HK-2 (cell line): ENCODE measurements at regions not wholly inside any gene's neighbourhood (a gene's known extent, or its start where the extent isn't known, plus 50 kb on each side); places are given as distances from the start of the nearest gene placed in this dataset.

Experiments used
- DNase-seq: peaks from one replicate; pipeline ENCODE4 v3.0.0-alpha.2; 2018; ENCODE audit not compliant: unreplicated experiment

DNA sequence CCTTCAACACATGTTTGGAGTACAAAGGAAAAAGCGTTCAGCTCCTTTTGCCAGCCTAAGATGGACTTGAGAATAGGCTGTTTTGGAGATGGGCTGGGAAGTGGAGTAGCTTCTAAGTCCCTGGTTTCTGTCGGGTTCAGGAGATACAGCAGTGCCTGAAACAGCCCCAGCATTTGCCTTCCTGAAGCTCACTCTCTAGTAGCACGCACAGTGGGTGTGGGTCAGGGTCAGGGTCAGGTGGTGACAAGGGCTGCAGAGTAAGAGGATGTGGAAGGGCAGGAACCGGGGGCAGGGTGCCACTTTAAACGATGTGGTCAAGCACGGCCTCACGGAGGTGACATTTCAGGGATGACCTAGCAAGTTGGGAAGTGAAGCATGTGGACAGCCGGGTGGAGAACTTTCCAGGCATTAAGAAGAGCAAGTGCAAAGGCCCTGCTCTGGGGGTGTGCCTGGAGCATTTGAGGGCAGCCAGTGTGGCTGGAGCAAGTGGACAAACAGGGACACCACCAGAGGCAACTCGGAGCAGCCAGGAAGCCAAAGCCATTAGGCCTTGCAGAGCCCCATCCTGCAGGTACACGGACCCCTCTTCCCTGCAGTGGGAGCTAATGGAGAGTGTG, 382.2 kb upstream of the ZMIZ1 start:
- no peak for DNase-seq

DNA sequence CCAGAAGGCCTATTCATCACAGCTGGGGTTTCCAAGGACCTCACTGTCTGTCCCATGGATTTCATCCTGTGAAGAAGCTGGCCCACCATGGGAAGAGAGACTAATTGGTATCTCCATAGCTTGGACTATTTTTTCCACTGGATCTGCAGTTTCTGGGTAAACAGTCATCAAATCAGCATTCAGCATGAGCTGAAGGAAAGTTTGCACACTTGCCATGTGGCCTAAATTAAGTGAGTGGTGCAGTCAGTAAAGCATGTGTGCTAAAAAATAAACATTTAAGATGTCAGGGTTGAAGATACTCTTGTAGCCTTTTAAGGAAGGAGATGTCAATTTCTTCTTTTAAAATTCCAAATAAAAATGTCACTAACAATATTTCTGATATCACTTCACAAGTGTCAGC, 381.1 kb upstream of the ZMIZ1 start:
- no peak for DNase-seq

DNA sequence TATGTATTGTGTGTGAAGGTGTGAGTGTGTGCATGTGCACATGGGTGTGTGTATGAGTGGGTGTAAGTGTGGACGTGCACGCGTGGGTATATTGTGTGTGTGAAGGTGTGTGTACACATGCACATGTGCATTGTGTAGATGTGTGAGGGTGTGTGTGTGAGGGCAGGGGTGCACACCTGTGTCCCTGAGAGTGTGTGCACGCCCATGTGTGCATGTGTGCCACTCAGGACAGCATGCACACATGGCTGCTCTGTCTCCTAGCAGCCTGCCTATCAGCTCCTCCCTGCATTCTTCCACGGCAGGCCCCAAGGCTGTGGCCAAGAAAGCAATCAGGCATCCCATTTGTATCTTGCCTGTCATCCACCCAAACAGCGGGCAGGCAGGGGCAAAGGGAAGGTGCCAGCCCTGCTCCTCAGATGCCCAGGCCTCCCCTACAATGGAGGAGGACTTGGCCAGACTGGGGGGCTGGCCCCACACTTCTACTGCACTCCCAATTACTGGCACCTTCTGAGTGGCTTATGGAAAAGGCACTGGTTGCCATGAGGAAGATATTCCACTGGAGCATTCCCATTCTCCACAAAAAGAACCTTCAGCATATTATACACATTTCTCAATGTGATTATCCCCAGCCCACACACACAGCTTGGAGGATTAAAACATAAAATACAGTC, 380.4 kb upstream of the ZMIZ1 start:
- DNase-seq: no peak

GRCh38 chr10:78688901-78689583, 379.7 kb upstream of the ZMIZ1 start:
- no peak for DNase-seq

DNA sequence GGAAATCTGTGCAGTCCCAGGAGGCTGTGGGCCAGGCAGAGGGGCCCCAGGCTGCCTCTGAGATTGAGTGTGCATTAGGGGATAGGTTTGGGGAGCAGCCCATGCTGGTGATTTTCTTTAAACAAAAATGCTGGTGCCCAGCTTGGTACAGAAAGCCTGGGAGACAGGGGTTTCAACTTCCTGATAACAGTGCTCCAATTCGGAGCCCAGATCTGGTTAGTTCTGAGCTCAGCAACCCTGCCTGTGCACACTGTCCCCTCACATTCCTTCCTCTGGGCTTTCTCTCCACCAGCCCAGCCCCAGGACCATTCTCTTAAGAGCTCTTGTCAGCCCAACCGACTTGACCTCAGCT, 379.2 kb upstream of the ZMIZ1 start:
- no peak for DNase-seq

DNA sequence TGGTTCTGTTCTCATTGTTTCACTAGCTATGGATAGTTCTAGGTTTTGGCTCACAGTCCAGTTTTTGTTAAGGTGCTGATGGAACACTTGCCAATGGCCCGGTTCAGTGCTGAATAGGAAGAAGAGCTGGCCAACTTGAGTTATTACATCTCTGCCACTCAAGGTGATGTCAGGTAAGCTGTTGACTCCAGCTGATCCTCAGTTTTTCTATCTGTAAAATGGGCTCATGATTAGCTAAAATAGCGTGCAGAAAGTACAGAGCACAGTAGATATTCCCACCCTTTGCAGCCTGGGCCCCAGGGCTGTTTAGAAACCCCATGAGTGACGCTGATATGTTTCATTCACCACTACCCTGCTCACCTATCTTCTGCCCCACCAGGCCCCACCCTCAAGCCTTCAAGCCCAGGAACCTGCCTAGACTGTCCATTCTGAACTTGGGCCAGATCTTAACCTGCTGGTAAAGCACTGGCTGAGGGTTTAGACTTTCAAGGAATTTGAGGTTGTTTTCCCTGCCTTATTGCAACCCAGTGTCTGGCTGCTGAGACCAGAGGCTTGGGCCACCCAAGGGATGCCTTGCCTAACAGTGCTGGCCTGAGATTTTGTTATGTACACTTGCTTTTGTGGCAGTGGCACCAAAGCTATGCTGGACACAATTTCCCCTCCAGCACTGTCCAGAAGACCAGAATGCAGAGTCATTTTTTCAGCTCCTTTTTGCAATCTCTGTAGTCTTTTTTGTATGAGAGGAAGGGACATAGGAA, 378.2 kb upstream of the ZMIZ1 start:
- DNase-seq: no peak

GRCh38 chr10:78691301-78692030, 377.3 kb upstream of the ZMIZ1 start:
- DNase-seq: no peak

DNA sequence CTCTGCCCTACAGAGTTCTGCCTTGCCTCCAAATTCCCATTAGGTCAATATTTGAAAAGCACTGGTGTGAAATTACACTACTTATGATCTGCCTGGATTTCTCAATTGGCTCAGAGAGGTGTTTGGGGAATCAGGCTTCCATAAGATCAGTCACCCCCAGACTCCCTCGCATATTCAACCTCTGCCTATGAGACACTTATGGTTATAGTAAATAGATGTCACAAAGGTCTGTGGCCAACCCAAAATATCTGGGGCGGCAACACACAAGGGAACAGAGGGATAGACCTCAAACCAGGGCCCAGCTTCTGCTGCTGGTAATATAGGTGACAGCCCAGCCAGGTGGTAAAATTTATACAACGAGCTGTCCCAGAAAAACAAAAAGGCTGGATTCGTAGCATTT, 376.7 kb upstream of the ZMIZ1 start:
- DNase-seq: no peak

GRCh38 chr10:78695846-78696245, 372.9 kb upstream of the ZMIZ1 start:
- no peak for DNase-seq

GRCh38 chr10:78696791-78697395, 371.9 kb upstream of the ZMIZ1 start:
- DNase-seq: no peak

DNA sequence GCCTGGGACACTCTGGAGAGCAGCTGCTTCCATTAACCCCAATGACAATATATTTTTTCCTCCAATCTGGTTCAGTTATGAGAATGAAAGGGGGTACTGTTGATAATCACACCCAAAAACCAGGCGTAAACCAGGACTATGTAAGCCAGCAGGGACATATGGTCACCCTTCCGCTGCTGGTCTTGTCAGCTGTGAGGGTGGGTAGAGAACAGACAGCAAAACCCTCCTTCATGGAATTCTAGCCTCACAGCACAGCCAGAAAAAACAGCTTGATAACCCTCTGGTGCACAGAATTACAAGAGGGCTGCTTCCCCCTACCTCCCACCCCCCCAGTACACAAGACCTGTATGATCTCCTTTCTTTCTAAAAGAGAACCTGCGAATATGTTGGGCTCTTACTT, 368.8 kb upstream of the ZMIZ1 start:
- DNase-seq: no peak

- no peak for DNase-seq
Observed at GRCh38 chr10:78700413-78700812, 368.4 kb upstream of the ZMIZ1 start.

GRCh38 chr10:78700816-78701520, 367.8 kb upstream of the ZMIZ1 start:
- no peak for DNase-seq

DNA sequence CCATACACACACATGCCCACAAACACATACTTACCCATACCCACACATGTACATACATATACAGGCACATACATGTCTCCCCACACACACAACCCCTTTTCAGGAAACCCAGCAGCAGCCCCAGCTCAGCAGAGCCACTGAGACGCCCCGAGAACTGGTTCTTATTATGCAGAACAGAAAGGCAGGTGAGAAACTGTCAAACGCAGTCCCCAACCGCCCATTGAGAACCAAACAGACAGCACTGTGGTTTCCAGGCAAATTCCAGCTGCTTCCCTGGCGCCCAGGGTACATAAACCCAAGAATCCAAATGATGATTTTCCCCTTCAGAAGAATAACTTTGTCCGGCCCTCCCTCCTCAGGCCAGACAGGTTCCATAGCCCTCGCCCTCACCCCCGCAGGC, 366.6 kb upstream of the ZMIZ1 start:
- DNase-seq: no peak

DNA sequence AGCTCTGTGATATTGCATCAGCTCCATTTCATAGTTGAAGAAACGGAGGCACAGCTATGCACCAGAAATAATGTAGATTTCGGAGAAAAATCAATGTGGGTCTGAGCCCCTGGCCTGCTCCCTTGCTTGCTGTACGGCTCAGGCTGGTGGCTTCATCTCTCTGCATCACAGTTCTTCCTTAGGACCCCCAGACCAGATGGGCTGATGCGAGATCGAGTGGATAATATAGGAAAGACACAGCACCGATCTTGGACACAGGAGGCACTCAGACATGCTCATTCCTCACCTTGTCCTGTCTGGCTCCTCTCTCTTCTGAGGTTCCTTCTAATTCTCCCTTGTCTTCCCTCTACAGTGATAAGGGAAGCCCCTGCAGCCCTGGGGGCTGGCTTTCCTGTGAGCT, 365.9 kb upstream of the ZMIZ1 start:
- no peak for DNase-seq

- DNase-seq: no peak
Observed at GRCh38 chr10:78703593-78703992, 365.2 kb upstream of the ZMIZ1 start.

DNA sequence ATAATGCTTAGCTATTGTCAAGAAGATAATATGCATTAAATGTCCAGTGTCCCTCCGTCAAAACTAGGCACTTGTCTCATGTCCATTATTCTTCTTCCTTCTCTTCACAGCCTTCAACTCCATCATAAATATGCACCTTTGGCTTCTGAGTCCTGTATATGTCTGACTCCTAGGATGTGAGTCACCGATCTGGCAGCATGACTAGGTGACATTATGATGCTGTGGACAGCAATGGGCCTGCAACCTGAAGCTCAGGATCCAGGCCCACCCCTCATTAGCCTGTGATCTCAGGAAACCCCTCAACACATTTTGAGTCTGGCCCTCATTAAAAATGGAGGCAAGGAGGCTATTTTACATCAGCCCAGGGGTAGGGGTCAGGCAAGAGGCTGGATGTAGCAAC, 362.5 kb upstream of the ZMIZ1 start:
- DNase-seq: no peak

- DNase-seq: no peak
Observed at GRCh38 chr10:78706726-78707540, 361.8 kb upstream of the ZMIZ1 start.

- DNase-seq: no peak
Observed at GRCh38 chr10:78707745-78708144, 361.0 kb upstream of the ZMIZ1 start.

DNA sequence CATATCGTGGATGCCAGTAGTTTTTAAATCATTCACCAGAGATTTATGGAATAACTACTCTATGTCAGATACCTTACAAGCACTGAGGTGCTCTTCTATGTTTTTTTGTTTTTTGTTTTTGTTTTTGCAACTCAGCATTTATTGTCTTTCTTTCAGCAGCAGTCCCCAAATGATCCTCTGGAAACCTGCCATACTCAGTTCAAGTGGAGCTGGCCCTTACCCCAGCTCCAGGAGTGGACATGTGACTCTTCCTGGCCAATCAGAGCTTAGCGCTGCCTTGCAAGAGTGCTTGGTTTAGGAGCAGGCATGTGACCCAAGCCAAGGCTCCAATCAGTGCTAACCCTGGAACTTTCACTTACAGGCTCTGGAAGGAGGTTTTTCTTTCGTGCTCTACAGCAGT, 356.6 kb upstream of the ZMIZ1 start:
- no peak for DNase-seq
